SK-N-SH treated with all-trans-retinoic acid at 6 μM for 48 hours (cell line): ENCODE measurements at regions not wholly inside any gene's neighbourhood (a gene's known extent, or its start where the extent isn't known, plus 50 kb on each side); places are given as distances from the start of the nearest gene placed in this dataset.

Source experiments
- ATAC-seq: fragments of 200-7000 bp; cut with Tn5 transposase; 3 replicates; pipeline ENCODE4 v1.9.1; 2020; ENCODE audit warnings: mild to moderate bottlenecking, moderate library complexity
- ARNTL ChIP-seq: fragments of 450-650 bp; formaldehyde crosslinking; IDR thresholded peaks from 2 replicates; pipeline ENCODE4 v1.5.0; 2020; ENCODE audit warnings: low read depth, mild to moderate bottlenecking, moderate library complexity, borderline replicate concordance
- BACH2 ChIP-seq: fragments of 250-450 bp; sonication (Bioruptor Pico); IDR thresholded peaks from 2 replicates; pipeline ENCODE4 v1.9.0; 2021; ENCODE audit warnings: mild to moderate bottlenecking, borderline replicate concordance
- CREB5 ChIP-seq: fragments of 250-450 bp; sonication (Bioruptor Pico); IDR thresholded peaks from 2 replicates; pipeline ENCODE4 v1.5.1; 2020; ENCODE audit warnings: low read depth, mild to moderate bottlenecking, moderate library complexity
- CSDC2 ChIP-seq: fragments of 250-450 bp; sonication (Bioruptor Pico); IDR thresholded peaks from 2 replicates; pipeline ENCODE4 v1.5.0; 2020; ENCODE audit warnings: mild to moderate bottlenecking, moderate library complexity
- CSRNP3 ChIP-seq: fragments of 250-450 bp; sonication (Bioruptor Pico); IDR thresholded peaks from 2 replicates; pipeline ENCODE4 v1.5.1; 2021; ENCODE audit warnings: mild to moderate bottlenecking, moderate library complexity
- ESRRG ChIP-seq: fragments of 250-450 bp; sonication (Bioruptor Pico); IDR thresholded peaks from 2 replicates; pipeline ENCODE4 v1.6.1; 2021; ENCODE audit warnings: mild to moderate bottlenecking
- GLIS3 ChIP-seq: fragments of 250-450 bp; sonication (Bioruptor Pico); IDR thresholded peaks from 2 replicates; pipeline ENCODE4 v1.5.0; 2020; ENCODE audit warnings: mild to moderate bottlenecking, moderate library complexity
- ISL1 ChIP-seq: fragments of 250-450 bp; sonication (Bioruptor Pico); IDR thresholded peaks from 2 replicates; pipeline ENCODE4 v2.1.2; 2022; ENCODE audit warnings: mild to moderate bottlenecking, moderate library complexity
- OSR1 ChIP-seq: fragments of 250-450 bp; sonication (Bioruptor Pico); IDR thresholded peaks from 2 replicates; pipeline ENCODE4 v1.8.0; 2022; ENCODE audit warnings: moderate library complexity, mild to moderate bottlenecking, inconsistent platforms
- POU6F1 ChIP-seq: fragments of 250-450 bp; sonication (Bioruptor Pico); IDR thresholded peaks from 2 replicates; pipeline ENCODE4 v1.8.0; 2021; ENCODE audit warnings: low read depth, mild to moderate bottlenecking, moderate library complexity, borderline replicate concordance
- PPARA ChIP-seq: fragments of 250-450 bp; sonication (Bioruptor Pico); IDR thresholded peaks from 2 replicates; pipeline ENCODE4 v1.5.0; 2020; ENCODE audit warnings: mild to moderate bottlenecking, borderline replicate concordance
- SNAI2 ChIP-seq: fragments of 250-450 bp; sonication (Bioruptor Pico); IDR thresholded peaks from 2 replicates; pipeline ENCODE4 v1.5.0; 2020; ENCODE audit warnings: mild to moderate bottlenecking, moderate library complexity
- TCF4 ChIP-seq: fragments of 250-450 bp; sonication (Bioruptor Pico); IDR thresholded peaks from 2 replicates; pipeline ENCODE4 v1.8.0; 2021; ENCODE audit warnings: mild to moderate bottlenecking, moderate library complexity, borderline replicate concordance
- TOX ChIP-seq: fragments of 250-450 bp; sonication (Bioruptor Pico); IDR thresholded peaks from 2 replicates; pipeline ENCODE4 v1.8.0; 2021; ENCODE audit warnings: mild to moderate bottlenecking, moderate library complexity, borderline replicate concordance
- TSHZ2 ChIP-seq: fragments of 250-450 bp; sonication (Bioruptor Pico); IDR thresholded peaks from 2 replicates; pipeline ENCODE4 v1.5.0; 2020; ENCODE audit warnings: mild to moderate bottlenecking, moderate library complexity
- ZC3H10 ChIP-seq: fragments of 250-450 bp; sonication (Bioruptor Pico); IDR thresholded peaks from 2 replicates; pipeline ENCODE4 v1.5.1; 2021; ENCODE audit warnings: mild to moderate bottlenecking, moderate library complexity
- ZFP3 ChIP-seq: fragments of 250-450 bp; sonication (Bioruptor Pico); IDR thresholded peaks from 2 replicates; pipeline ENCODE4 v1.5.0; 2020; ENCODE audit warnings: mild to moderate bottlenecking, moderate library complexity
- ZFP30 ChIP-seq: fragments of 450-650 bp; formaldehyde crosslinking; IDR thresholded peaks from 2 replicates; pipeline ENCODE4 v1.5.0; 2022; ENCODE audit warnings: mild to moderate bottlenecking, moderate library complexity
- ZNF565 ChIP-seq: fragments of 450-650 bp; formaldehyde crosslinking; conservative IDR thresholded peaks from 2 replicates; pipeline ENCODE4 v1.5.0; 2020; ENCODE audit warnings: low read depth, mild to moderate bottlenecking, moderate library complexity
- ZNF70 ChIP-seq: fragments of 450-650 bp; formaldehyde crosslinking; IDR thresholded peaks from 2 replicates; pipeline ENCODE4 v1.5.0; 2020; ENCODE audit warnings: mild to moderate bottlenecking, moderate library complexity
- ZNF8 ChIP-seq: fragments of 450-650 bp; formaldehyde crosslinking; IDR thresholded peaks from 2 replicates; pipeline ENCODE4 v1.5.0; 2020; ENCODE audit warnings: mild to moderate bottlenecking, moderate library complexity

GRCh38 chr12:127304751-127305725, 961.9 kb upstream of the TMEM132C start:
- no peak for ATAC-seq
- TF ChIP-seq POU6F1 (CRISPR knock-in tag) (no peak), PPARA (CRISPR knock-in tag) (no peak), ISL1 (no peak), OSR1 (CRISPR knock-in tag) (no peak), ZFP30 (CRISPR knock-in tag) (no peak), ZNF70 (CRISPR knock-in tag) (no peak), CSRNP3 (no peak), SNAI2 (CRISPR knock-in tag) (no peak), ARNTL (CRISPR knock-in tag) (no peak), BACH2 (CRISPR knock-in tag) (no peak), TOX (CRISPR knock-in tag) (no peak), TCF4 (CRISPR knock-in tag) (no peak), ESRRG (no peak), CREB5 (no peak), GLIS3 (no peak), ZC3H10 (CRISPR knock-in tag) (no peak), CSDC2 (CRISPR knock-in tag) (no peak), ZNF8 (CRISPR knock-in tag) (no peak), TSHZ2 (no peak)

- ATAC-seq = no peak
- no peak for TF ChIP-seq ZNF565 (CRISPR knock-in tag)
- TF ChIP-seq ZNF8 (CRISPR knock-in tag) = no peak
- TF ChIP-seq PPARA (CRISPR knock-in tag) = no peak
- TF ChIP-seq ARNTL (CRISPR knock-in tag) = no peak
- TF ChIP-seq SNAI2 (CRISPR knock-in tag) = no peak
- no peak for TF ChIP-seq CSDC2 (CRISPR knock-in tag)
- TF ChIP-seq TOX (CRISPR knock-in tag) = no peak
Measured at GRCh38 chr12:127306604-127307215, 960.3 kb upstream of the TMEM132C start.

GRCh38 chr12:127307528-127307927, 959.4 kb upstream of the TMEM132C start:
- ATAC-seq = no peak
- TF ChIP-seq GLIS3 = no peak
- no peak for TF ChIP-seq CREB5
- no peak for TF ChIP-seq CSDC2 (CRISPR knock-in tag)
- TF ChIP-seq ZFP3 (CRISPR knock-in tag) = no peak
- no peak for TF ChIP-seq ZNF70 (CRISPR knock-in tag)
- TF ChIP-seq ZNF8 (CRISPR knock-in tag) = no peak
- no peak for TF ChIP-seq CSRNP3
- TF ChIP-seq ZC3H10 (CRISPR knock-in tag) = no peak
- TF ChIP-seq POU6F1 (CRISPR knock-in tag) = no peak
- no peak for TF ChIP-seq ESRRG
- TF ChIP-seq PPARA (CRISPR knock-in tag) = no peak
- TF ChIP-seq ZNF565 (CRISPR knock-in tag) = no peak
- no peak for TF ChIP-seq TOX (CRISPR knock-in tag)
- no peak for TF ChIP-seq SNAI2 (CRISPR knock-in tag)
